HepG2 (cell line): ENCODE measurements at regions not wholly inside any gene's neighbourhood (a gene's known extent, or its start where the extent isn't known, plus 50 kb on each side); places are given as distances from the start of the nearest gene placed in this dataset.
"Not testable (repeated sequence)": the region's sequence is repeated elsewhere in the genome, so short reads cannot be mapped to it uniquely, and the experiment has no call there.

Source experiments
- ATAC-seq: fragments of 200-7000 bp; cut with Tn5 transposase; 3 replicates; pipeline ENCODE4 v1.9.1; 2020; ENCODE audit warnings: mild to moderate bottlenecking, moderate library complexity
- BruUV-seq: library from RNA; stranded (reverse); fragments of 400-500 nt; replicated peaks from 2 replicates; lab custom pipeline; 2021; lab: Mats Ljungman, UMichigan
- CTCF ChIA-PET: fragments of 300-600 bp; formaldehyde crosslinking; extraction: SDS; loops from one replicate; lab custom pipeline; 2021; ENCODE audit warnings: low total read pairs, inconsistent platforms, low intra/inter-chr PET ratio; lab: Yijun Ruan, JAX
- POLR2A ChIA-PET: fragments of 350-600 bp; sonication (Branson Sonifier 250); formaldehyde crosslinking; loops from one replicate; lab custom pipeline; 2020; ENCODE audit warnings: antibody characterized with exemption, inconsistent platforms; lab: Yijun Ruan, JAX
- DNase-seq: peaks from one replicate; pipeline ENCODE4 v3.0.0-alpha.2; 2015; ENCODE audit warnings: low spot score
- FAIRE-seq: peaks from 3 replicates; lab custom pipeline; 2011; peaks lifted over from hg19 to GRCh38; lab: Jason Lieb, UNC
- H2AFZ ChIP-seq: one replicate; pipeline ENCODE4 v1.6.1; 2011; ENCODE audit warnings: low read length, inconsistent platforms
- H3K27ac ChIP-seq: fragments of 300-600 bp; 3 replicates; pipeline ENCODE4 v1.8.0; 2011; ENCODE audit warnings: mixed run types, mild to moderate bottlenecking, mixed read lengths, low read length, inconsistent platforms; ENCODE audit not compliant: insufficient read depth; ENCODE audit errors: extremely low read length
- H3K27me3 ChIP-seq, 2 experiments: fragments of 200-600 bp in 1 of 2; 2 replicates in 1 of 2; 3 replicates in 1 of 2; pipeline versions ENCODE4 v1.6.0 to v1.8.0; 2011; ENCODE audit warnings: low read length in 2 of 2, mild to moderate bottlenecking in 2 of 2, moderate library complexity in 2 of 2, inconsistent platforms in 1 of 2; ENCODE audit not compliant: insufficient read depth in 2 of 2, control insufficient read depth in 1 of 2
- H3K36me3 ChIP-seq, 2 experiments: fragments of 200-600 bp in 1 of 2; replicated peaks in 1 of 2; 2 replicates in 1 of 2; 3 replicates in 1 of 2; pipeline versions ENCODE4 v1.5.1 to v1.8.0; 2011; ENCODE audit warnings: low read length in 2 of 2, inconsistent platforms in 1 of 2; ENCODE audit not compliant: insufficient read depth in 2 of 2, control insufficient read depth in 1 of 2
- H3K4me1 ChIP-seq: 2 replicates; pipeline ENCODE4 v1.5.1; 2012; ENCODE audit warnings: low read length, inconsistent platforms; ENCODE audit not compliant: insufficient read depth
- H3K4me2 ChIP-seq: 2 replicates; pipeline ENCODE4 v1.6.0; 2011; ENCODE audit warnings: low read depth, low read length, inconsistent platforms
- H3K4me3 ChIP-seq, 3 experiments: fragments of 200-600 bp in 1 of 3; sonication (generic), shearing (Covaris generic) in 1 of 3; replicated peaks in 1 of 3; 2 replicates each; pipeline ENCODE4 v1.5.1; 2011 to 2016; ENCODE audit warnings: low read length in 3 of 3, inconsistent platforms in 2 of 3, low read depth in 2 of 3, mild to moderate bottlenecking in 2 of 3, control low read depth in 1 of 3, mixed read lengths in 1 of 3; ENCODE audit not compliant: insufficient read depth in 1 of 3
- H3K79me2 ChIP-seq: one replicate; pipeline ENCODE4 v1.6.1; 2011; ENCODE audit warnings: low read length, inconsistent platforms; ENCODE audit not compliant: insufficient read depth
- H3K9ac ChIP-seq: 2 replicates; pipeline ENCODE4 v1.6.0; 2011; ENCODE audit warnings: mild to moderate bottlenecking, low read depth, low read length, inconsistent platforms; ENCODE audit not compliant: insufficient read depth
- H3K9me3 ChIP-seq: 2 replicates; pipeline ENCODE4 v1.5.1; 2012; ENCODE audit warnings: mild to moderate bottlenecking, low read length
- H4K20me1 ChIP-seq: 2 replicates; pipeline ENCODE4 v1.6.0; 2011; ENCODE audit warnings: inconsistent platforms, mild to moderate bottlenecking, low read length, moderate library complexity; ENCODE audit not compliant: insufficient read depth
- CC2D1A ChIP-seq: sonication (generic); formaldehyde crosslinking; IDR thresholded peaks from 2 replicates; pipeline ENCODE4 v1.8.1; 2023; ENCODE audit warnings: mild to moderate bottlenecking, missing genetic modification reagents
- WGBS: methylation state at CpG from one replicate; pipeline ENCODE4 v1.1.6; 2017; ENCODE audit warnings: low lambda C conversion rate; 5-methylcytosine and 5-hydroxymethylcytosine counted together
- in situ Hi-C: cut with HindIII; loops from 2 replicates; pipeline ENCODE4 v1.10.0; 2017; ENCODE audit warnings: low pct_unique_long_range_greater_than_20kb; ENCODE audit not compliant: extremely low pct_ligation_motif_present
- intact Hi-C: fragments of 100-400 bp; cut with micrococcal nuclease; formaldehyde crosslinking; loops from one replicate; pipeline ENCODE4 v1.10.0; 2022; ENCODE audit not compliant: unreplicated experiment

- TF ChIP-seq CC2D1A (CRISPR knock-in tag): no peak
Measured at GRCh38 chr2:95709831-95710230, 118.0 kb downstream of the TRIM43 start (continued).

- H3K9ac ChIP-seq, CTCF ChIA-PET, intact Hi-C loops, H3K27ac ChIP-seq, FAIRE-seq, POLR2A ChIA-PET, H3K4me3 ChIP-seq, in situ Hi-C loops, H2AFZ ChIP-seq, H3K36me3 ChIP-seq, H4K20me1 ChIP-seq, ATAC-seq, H3K79me2 ChIP-seq, H3K27me3 ChIP-seq, BruUV-seq, DNase-seq, H3K4me2 ChIP-seq, H3K9me3 ChIP-seq, H3K4me1 ChIP-seq: not testable (repeated sequence)
- 30% methylated on average over 11 of the region's 11 CpGs for WGBS
Measured at GRCh38 chr2:95713470-95714177, 121.8 kb downstream of the TRIM43 start.

GRCh38 chr2:95714398-95714797 lies 122.6 kb downstream of the TRIM43 start:
- H2AFZ ChIP-seq, POLR2A ChIA-PET, FAIRE-seq, H3K27ac ChIP-seq, H3K27me3 ChIP-seq, H3K4me1 ChIP-seq, H3K9ac ChIP-seq, in situ Hi-C loops, ATAC-seq, intact Hi-C loops, BruUV-seq, H3K4me2 ChIP-seq, H3K9me3 ChIP-seq, H3K36me3 ChIP-seq, H3K79me2 ChIP-seq, CTCF ChIA-PET, H4K20me1 ChIP-seq, H3K4me3 ChIP-seq, DNase-seq: not testable (repeated sequence)
- WGBS: 45% methylated on average over 1 of the region's 1 CpG
